Calu3 (cell line): ENCODE measurements at regions not wholly inside any gene's neighbourhood (a gene's known extent, or its start where the extent isn't known, plus 50 kb on each side); places are given as distances from the start of the nearest gene placed in this dataset.

Experiments used
- BruUV-seq: library from RNA; stranded (reverse); fragments of 400-500 nt; replicated peaks from 2 replicates; lab custom pipeline; 2021; lab: Mats Ljungman, UMichigan
- CTCF ChIA-PET: fragments of 300-600 bp; sonication (Branson Sonifier 250); formaldehyde crosslinking; loops from one replicate; lab custom pipeline; 2022; ENCODE audit warnings: antibody characterized with exemption; lab: Charles Lee
- DNase-seq: peaks from one replicate; pipeline ENCODE4 v3.0.0; 2022
- H3K27ac Mint-ChIP-seq: one replicate; pipeline ENCODE4 v1.8.0; 2022; ENCODE audit warnings: mixed read lengths; ENCODE audit not compliant: unreplicated experiment
- H3K27me3 Mint-ChIP-seq: one replicate; pipeline ENCODE4 v1.8.0; 2022; ENCODE audit warnings: mixed read lengths; ENCODE audit not compliant: unreplicated experiment
- H3K36me3 Mint-ChIP-seq: one replicate; pipeline ENCODE4 v1.8.0; 2022; ENCODE audit warnings: mild to moderate bottlenecking, moderate library complexity, mixed read lengths; ENCODE audit not compliant: insufficient read depth, unreplicated experiment
- H3K4me1 Mint-ChIP-seq: one replicate; pipeline ENCODE4 v1.8.0; 2022; ENCODE audit warnings: mild to moderate bottlenecking, low read depth, mixed read lengths; ENCODE audit not compliant: unreplicated experiment
- H3K4me3 Mint-ChIP-seq: one replicate; pipeline ENCODE4 v1.8.0; 2022; ENCODE audit warnings: mild to moderate bottlenecking, low read depth, moderate library complexity, mixed read lengths; ENCODE audit not compliant: unreplicated experiment
- H3K9me3 Mint-ChIP-seq: one replicate; pipeline ENCODE4 v1.8.0; 2022; ENCODE audit warnings: low read depth, mixed read lengths; ENCODE audit not compliant: unreplicated experiment
- intact Hi-C: fragments of 100-400 bp; cut with micrococcal nuclease; formaldehyde crosslinking; loops from one replicate; pipeline ENCODE4 v1.10.0; 2022; ENCODE audit not compliant: unreplicated experiment
- TF ChIP-seq, protein P1 (sequence below): fragments of 200-600 bp; IDR thresholded peaks from one replicate; pipeline ENCODE4 v1.8.0; 2022; ENCODE audit warnings: antibody characterized with exemption; ENCODE audit not compliant: unreplicated experiment

DNA sequence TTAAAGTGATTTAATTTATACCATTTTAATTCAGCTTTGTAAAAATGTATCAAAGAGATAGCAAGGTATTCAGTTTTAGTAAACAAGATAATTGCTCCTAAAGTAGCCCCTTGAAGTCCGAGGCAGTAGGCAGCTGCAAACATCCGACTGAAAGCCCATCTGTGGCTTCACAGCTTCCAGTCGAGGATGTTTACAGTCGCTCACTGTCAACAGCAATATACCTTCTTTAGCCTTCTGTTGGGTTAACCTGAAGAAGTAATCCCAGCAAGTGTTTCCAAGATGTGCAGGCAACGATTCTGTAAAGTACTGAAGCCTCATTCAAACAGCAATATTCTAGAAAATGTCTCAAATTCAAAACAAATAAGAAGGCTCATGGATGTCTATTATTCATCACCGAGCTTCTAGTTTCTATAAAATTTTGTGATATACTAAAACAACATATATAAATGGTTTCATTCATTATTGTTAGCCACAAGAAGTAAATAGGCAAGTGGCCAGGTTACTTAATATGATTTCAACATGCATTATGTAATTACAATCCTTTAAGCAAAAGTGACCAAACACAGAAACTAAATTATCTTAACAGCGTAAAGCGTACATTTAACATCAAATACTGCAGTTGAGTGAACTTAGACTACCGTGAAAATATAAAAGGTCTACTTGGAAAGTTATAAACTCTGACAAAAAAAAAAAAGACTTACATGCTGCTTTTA lies 115.0 kb downstream of the OGFRL1 start:
- CTCF ChIA-PET, result interaction anchor here (1.3 to 1.9 kb wide), 8 partner anchors 13 to 107 kb away, joined by 3 to 13 read pairs (median 4); no protein-coding TSS in a partner anchor
- TSS peak; percentile 66 for BruUV-seq
- Mint-ChIP-seq H3K4me1 (peaks cover 36% of the 10 kb centered on the region), H3K27ac (peak overlapping the region; percentile 87), H3K9me3 (no peaks in the 10 kb centered on the region), H3K27me3 (no peaks in the 10 kb centered on the region), H3K4me3 (peak overlapping the region; percentile 76), H3K36me3 (peaks cover 69% of the 10 kb centered on the region)
- no peak for DNase-seq
- TF ChIP-seq, protein P1, sequence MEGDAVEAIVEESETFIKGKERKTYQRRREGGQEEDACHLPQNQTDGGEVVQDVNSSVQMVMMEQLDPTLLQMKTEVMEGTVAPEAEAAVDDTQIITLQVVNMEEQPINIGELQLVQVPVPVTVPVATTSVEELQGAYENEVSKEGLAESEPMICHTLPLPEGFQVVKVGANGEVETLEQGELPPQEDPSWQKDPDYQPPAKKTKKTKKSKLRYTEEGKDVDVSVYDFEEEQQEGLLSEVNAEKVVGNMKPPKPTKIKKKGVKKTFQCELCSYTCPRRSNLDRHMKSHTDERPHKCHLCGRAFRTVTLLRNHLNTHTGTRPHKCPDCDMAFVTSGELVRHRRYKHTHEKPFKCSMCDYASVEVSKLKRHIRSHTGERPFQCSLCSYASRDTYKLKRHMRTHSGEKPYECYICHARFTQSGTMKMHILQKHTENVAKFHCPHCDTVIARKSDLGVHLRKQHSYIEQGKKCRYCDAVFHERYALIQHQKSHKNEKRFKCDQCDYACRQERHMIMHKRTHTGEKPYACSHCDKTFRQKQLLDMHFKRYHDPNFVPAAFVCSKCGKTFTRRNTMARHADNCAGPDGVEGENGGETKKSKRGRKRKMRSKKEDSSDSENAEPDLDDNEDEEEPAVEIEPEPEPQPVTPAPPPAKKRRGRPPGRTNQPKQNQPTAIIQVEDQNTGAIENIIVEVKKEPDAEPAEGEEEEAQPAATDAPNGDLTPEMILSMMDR, result no peak
- intact Hi-C loops, result loop anchor here (2.0 to 10.0 kb wide), 3 partner anchors 19 to 201 kb away; no protein-coding TSS in a partner anchor

- Mint-ChIP-seq H3K27me3 (no peaks in the 10 kb centered on the region), H3K4me1 (peaks cover 41% of the 10 kb centered on the region), H3K36me3 (peaks cover 76% of the 10 kb centered on the region), H3K9me3 (no peaks in the 10 kb centered on the region), H3K27ac (peak overlapping the region; percentile 87), H3K4me3 (peak overlapping the region; percentile 76)
- TF ChIP-seq, protein P1, result no peak
- no TSS peak for BruUV-seq
- DNase-seq, result peak; percentile 51
- intact Hi-C loops, result loop anchor here (2.0 to 10.0 kb wide), 3 partner anchors 20 to 200 kb away; no protein-coding TSS in a partner anchor
- CTCF ChIA-PET, result interaction anchor here (0.6 to 1.9 kb wide), 14 partner anchors 8 to 1979 kb away, joined by 3 to 13 read pairs (median 4); no protein-coding TSS in a partner anchor
Measured at GRCh38 chr6:71404145-71404966, 115.7 kb downstream of the OGFRL1 start.

DNA sequence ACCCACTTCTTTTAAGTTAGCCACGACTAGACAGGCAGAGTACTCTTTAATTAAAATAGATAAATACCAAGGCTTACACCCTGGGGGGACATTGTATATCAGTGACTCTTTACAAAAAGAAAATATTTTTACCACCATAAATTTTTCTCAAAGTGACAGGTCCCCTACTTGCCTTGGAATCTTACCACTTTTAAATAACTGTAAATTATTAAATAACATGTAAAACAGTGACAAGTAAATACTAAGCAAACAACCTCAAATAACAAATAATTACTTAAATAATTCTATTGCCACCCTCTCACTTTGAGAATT lies 116.3 kb downstream of the OGFRL1 start:
- CTCF ChIA-PET, result interaction anchor here (0.6 to 1.9 kb wide), 13 partner anchors 9 to 1978 kb away, joined by 3 to 13 read pairs (median 4); no protein-coding TSS in a partner anchor
- peak overlapping the region; percentile 76 for H3K4me3 Mint-ChIP-seq

DNA sequence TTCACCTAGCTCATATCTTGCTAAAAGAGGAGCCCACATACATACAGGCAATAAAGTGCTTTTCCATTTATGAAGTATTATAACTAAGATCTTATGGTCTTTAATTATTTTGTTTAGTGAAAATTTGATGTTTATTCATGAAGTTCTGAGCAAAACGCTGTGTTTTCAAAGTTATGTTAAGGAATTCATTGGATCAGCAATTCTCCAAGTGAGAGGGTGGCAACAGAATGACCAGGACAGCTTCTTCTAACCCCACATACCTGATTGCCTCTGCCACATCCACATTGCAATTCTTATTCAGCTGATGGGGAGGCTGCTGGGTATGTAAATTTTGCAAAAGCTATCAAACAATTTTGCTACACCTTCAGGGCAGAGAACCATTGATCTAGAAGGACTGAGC lies 116.8 kb downstream of the OGFRL1 start:
- H3K4me3 Mint-ChIP-seq, result peak overlapping the region; percentile 76
- no peak for DNase-seq
- H3K27me3 Mint-ChIP-seq, result no peaks in the 10 kb centered on the region
- H3K4me1 Mint-ChIP-seq, result peaks cover 48% of the 10 kb centered on the region
- peak overlapping the region; percentile 87 for H3K27ac Mint-ChIP-seq
- H3K9me3 Mint-ChIP-seq, result no peaks in the 10 kb centered on the region
- no TSS peak for BruUV-seq
- peaks cover 83% of the 10 kb centered on the region for H3K36me3 Mint-ChIP-seq
- TF ChIP-seq, protein P1, result no peak
- CTCF ChIA-PET, result interaction anchor here (0.6 to 1.9 kb wide), 4 partner anchors 15 to 134 kb away, joined by 3 to 7 read pairs (median 6); no protein-coding TSS in a partner anchor
- intact Hi-C loops, result loop anchor here (2.0 to 10.0 kb wide), 2 partner anchors 21 to 199 kb away; no protein-coding TSS in a partner anchor

More for the DNA sequence above, 116.3 kb downstream of the OGFRL1 start:
- TF ChIP-seq, protein P1, result no peak
- DNase-seq, result no peak
- Mint-ChIP-seq H3K27me3 (no peaks in the 10 kb centered on the region), H3K36me3 (peaks cover 81% of the 10 kb centered on the region), H3K27ac (peak overlapping the region; percentile 87), H3K9me3 (no peaks in the 10 kb centered on the region), H3K4me1 (peaks cover 44% of the 10 kb centered on the region)
- intact Hi-C loops, result loop anchor here (2.0 to 10.0 kb wide), 3 partner anchors 20 to 200 kb away; no protein-coding TSS in a partner anchor
- TSS peak; percentile 50 for BruUV-seq
